ENCODE measurements at regions not wholly inside any gene's neighbourhood (a gene's known extent, or its start where the extent isn't known, plus 50 kb on each side); places are given as distances from the start of the nearest gene placed in this dataset.

DNA sequence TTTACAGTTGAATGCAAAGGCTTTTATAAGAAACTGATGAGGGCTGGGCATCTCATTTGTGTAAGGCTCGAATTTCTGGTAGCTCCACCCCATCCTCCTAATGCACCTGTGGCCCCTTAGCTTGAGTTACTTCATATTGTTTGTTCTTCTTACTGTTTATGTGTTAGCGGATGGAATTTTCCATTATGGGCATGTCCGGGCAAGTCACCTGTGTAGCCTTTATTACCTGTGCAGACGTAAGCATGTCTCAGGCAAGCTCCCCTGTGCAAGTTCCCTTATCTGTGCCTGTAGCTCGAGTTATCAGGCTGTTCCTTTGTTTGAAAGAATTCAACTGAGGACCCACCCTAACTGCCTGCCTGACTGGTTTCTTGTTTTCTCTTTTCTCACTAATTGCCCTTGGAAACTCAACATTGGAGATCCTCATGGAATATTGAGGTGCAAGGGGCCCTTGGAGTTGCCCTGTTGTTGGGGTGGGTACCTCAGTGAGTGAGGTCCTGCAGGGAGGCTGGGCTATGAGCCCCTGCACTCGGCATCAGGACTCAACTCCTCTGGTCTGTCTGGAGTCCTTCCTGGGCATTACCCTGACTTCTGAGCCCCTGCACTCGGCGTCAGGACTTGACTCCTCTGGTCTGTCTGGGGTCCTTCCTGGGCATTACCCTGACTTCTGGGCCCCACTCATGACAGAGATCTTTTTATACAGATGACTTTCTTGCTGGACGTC lies 207.9 kb upstream of the SULF2 start:
- FAIRE-seq: no peak
- no peaks in the 10 kb centered on the region for H3K4me1 ChIP-seq (ENCODE audit: insufficient read depth, low read length)
- H2AFZ ChIP-seq (ENCODE audit: low read length): no peak overlapping the region
- intact Hi-C loops (cut with micrococcal nuclease; ENCODE audit: unreplicated experiment): no loop called here
- H3K4me2 ChIP-seq (ENCODE audit: low read depth, low read length): no peak overlapping the region
- peaks cover 21% of the 10 kb centered on the region for H3K9me3 ChIP-seq (ENCODE audit: low read length)
- no peak for DNase-seq (ENCODE audit: low spot score)
- WGBS (ENCODE audit: low lambda C conversion rate): 45% methylated on average over 9 of the region's 9 CpGs
- H3K9ac ChIP-seq (ENCODE audit: insufficient read depth, low read depth, low read length): no peak overlapping the region
- in situ Hi-C loops (cut with HindIII; ENCODE audit: extremely low pct_ligation_motif_present, low pct_unique_long_range_greater_than_20kb): no loop called here
- H3K27me3 ChIP-seq (ENCODE audit: control insufficient read depth in 1 of 2, insufficient read depth in 2 of 2, low read length in 2 of 2): peaks cover 2 to 4% of the 10 kb centered on the region in 2 experiments; a peak in 3 of 5 replicates
- no peak overlapping the region for H3K4me3 ChIP-seq (replicated peaks in 1 of 3; ENCODE audit: insufficient read depth in 1 of 3, low read depth in 2 of 3, low read length in 3 of 3)
- BruUV-seq (replicated peaks): no TSS peak
- no peaks in the 10 kb centered on the region for H3K79me2 ChIP-seq (ENCODE audit: insufficient read depth, low read length)
- no peaks in the 10 kb centered on the region for H4K20me1 ChIP-seq (ENCODE audit: insufficient read depth, low read length)
- no peaks in the 10 kb centered on the region for H3K36me3 ChIP-seq (replicated peaks in 1 of 2; ENCODE audit: control insufficient read depth in 1 of 2, insufficient read depth in 2 of 2, low read length in 2 of 2)
- no peak for ATAC-seq
- TF ChIP-seq TP53 (CRISPR knock-in tag; conservative IDR thresholded peaks at IDR 0.05): peak; percentile 98
- TF ChIP-seq ZNF441 (CRISPR knock-in tag; IDR thresholded peaks at IDR 0.05; ENCODE audit: borderline replicate concordance): no peak
- TF ChIP-seq ZNF780A (CRISPR knock-in tag; IDR thresholded peaks at IDR 0.05): peak; percentile 99
- TF ChIP-seq, protein P1, sequence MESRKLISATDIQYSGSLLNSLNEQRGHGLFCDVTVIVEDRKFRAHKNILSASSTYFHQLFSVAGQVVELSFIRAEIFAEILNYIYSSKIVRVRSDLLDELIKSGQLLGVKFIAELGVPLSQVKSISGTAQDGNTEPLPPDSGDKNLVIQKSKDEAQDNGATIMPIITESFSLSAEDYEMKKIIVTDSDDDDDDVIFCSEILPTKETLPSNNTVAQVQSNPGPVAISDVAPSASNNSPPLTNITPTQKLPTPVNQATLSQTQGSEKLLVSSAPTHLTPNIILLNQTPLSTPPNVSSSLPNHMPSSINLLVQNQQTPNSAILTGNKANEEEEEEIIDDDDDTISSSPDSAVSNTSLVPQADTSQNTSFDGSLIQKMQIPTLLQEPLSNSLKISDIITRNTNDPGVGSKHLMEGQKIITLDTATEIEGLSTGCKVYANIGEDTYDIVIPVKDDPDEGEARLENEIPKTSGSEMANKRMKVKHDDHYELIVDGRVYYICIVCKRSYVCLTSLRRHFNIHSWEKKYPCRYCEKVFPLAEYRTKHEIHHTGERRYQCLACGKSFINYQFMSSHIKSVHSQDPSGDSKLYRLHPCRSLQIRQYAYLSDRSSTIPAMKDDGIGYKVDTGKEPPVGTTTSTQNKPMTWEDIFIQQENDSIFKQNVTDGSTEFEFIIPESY (CRISPR knock-in tag; IDR thresholded peaks at IDR 0.05): peak; percentile 43; the same call in 1 of the 2 replicates
- TF ChIP-seq ZFP36 (IDR thresholded peaks at IDR 0.05; ENCODE audit: borderline replicate concordance, low read depth, low read length, partially characterized antibody): peak; percentile 90
- no peak for TF ChIP-seq NBN (conservative IDR thresholded peaks at IDR 0.05)
- ChIA-PET POLR2A (no interaction called here), CTCF (ENCODE audit: low intra/inter-chr PET ratio, low total read pairs) (no interaction called here)
- no peak overlapping the region for H3K27ac ChIP-seq (ENCODE audit: extremely low read length, insufficient read depth, low read length)
